ENCODE measurements at regions not wholly inside any gene's neighbourhood (a gene's known extent, or its start where the extent isn't known, plus 50 kb on each side); places are given as distances from the start of the nearest gene placed in this dataset.
"Not testable (repeated sequence)": the region's sequence is repeated elsewhere in the genome, so short reads cannot be mapped to it uniquely, and the experiment has no call there.

DNA sequence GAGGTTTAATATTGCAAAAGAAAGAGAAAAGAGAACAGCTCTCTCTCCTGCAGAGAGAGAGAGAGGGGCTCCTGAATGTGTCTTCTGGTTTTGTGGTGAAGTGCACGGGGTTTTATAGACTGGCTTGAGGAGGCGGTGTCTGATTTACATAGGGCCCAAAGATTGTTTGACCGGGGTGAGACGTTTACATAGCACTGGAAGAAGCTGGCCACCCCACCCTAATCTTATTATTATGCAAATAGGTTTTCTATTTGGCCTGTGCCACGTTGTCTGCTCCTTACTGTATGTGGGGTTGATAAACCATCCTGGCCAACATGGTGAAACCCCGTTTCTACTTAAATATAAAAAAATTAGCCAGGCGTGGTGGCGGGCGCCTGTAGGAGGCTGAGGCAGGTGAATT lies 268.6 kb downstream of the SV2B start:
- no peaks in the 10 kb centered on the region for H3K4me1 ChIP-seq
- H3K27ac ChIP-seq = no peak overlapping the region
- H3K27me3 ChIP-seq = no peaks in the 10 kb centered on the region
- H3K36me3 ChIP-seq = no peaks in the 10 kb centered on the region
- no peak for TF ChIP-seq POLR2A (IDR thresholded peaks at IDR 0.05)
- TF ChIP-seq CTCF (IDR thresholded peaks at IDR 0.05) = no peak
- TF ChIP-seq EP300 (IDR thresholded peaks at IDR 0.05) = no peak
- peaks cover 0 to 19% (median 2%) of the 10 kb centered on the region in 4 donors for H3K9me3 ChIP-seq
- H3K4me3 ChIP-seq = no peak overlapping the region
- 63 to 66% methylated on average over 9 of the region's 9 CpGs for WGBS, 2 donors
- DNase-seq (ENCODE audit: low spot score in 2 of 2) = no peak

DNA sequence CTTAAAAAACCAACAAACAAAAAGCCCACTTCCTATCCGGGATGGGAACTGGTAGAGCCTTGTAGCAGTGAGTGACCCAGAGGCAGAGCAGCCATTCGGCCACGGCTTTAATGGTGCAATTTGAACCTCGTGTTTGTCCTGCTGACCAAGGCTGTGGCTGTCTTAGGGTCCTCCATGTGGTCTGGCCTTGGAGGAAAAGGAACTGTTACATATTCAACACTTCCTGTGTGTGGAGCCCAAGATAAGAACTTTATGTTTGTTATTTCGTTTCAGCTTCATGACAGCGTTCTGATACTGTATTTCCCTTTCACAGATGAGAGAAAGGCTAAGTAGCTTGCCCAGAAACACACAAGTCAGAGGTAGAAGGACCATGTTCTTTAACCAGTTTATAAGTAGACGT lies 269.8 kb downstream of the SV2B start:
- H3K9me3 ChIP-seq = peaks cover 0 to 19% (median 2%) of the 10 kb centered on the region in 4 donors
- peaks cover 0 to 7% of the 10 kb centered on the region in 2 donors for H3K27me3 ChIP-seq
- no peak overlapping the region for H3K27ac ChIP-seq
- no peaks in the 10 kb centered on the region for H3K4me1 ChIP-seq
- TF ChIP-seq CTCF (IDR thresholded peaks at IDR 0.05) (no peak), POLR2A (IDR thresholded peaks at IDR 0.05) (no peak), EP300 (IDR thresholded peaks at IDR 0.05) (no peak)
- 60 to 69% methylated on average over 7 of the region's 7 CpGs for WGBS, 2 donors
- no peak overlapping the region for H3K4me3 ChIP-seq
- no peaks in the 10 kb centered on the region for H3K36me3 ChIP-seq
- DNase-seq (ENCODE audit: low spot score in 2 of 2) = no peak

DNA sequence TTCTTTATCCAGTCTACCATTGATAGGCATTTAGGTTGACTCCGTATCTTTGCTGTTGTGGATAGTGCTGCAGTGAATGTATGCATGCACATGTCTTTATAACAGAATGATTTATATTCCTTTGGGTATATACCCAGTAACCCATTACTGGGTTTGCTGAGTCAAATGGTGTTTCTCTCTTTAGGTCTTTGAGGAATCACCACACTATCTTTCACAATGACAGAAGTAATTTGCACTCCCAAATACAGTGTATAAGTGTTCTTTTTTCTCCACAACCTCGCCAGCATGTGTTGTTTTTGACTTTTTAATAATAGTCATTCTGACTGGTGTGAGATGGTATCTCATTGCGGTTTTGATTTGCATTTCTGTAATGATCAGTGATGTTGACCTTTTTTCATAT lies 271.3 kb downstream of the SV2B start:
- not testable (repeated sequence) for H3K27ac ChIP-seq; H3K27me3 ChIP-seq; H3K4me1 ChIP-seq; H3K36me3 ChIP-seq; H3K4me3 ChIP-seq; DNase-seq (ENCODE audit: low spot score in 2 of 2)
- H3K9me3 ChIP-seq = peaks cover 0 to 11% (median 2%) of the 10 kb centered on the region in 4 donors
- WGBS, 2 donors = 86 to 95% methylated on average over 3 of the region's 3 CpGs

DNA sequence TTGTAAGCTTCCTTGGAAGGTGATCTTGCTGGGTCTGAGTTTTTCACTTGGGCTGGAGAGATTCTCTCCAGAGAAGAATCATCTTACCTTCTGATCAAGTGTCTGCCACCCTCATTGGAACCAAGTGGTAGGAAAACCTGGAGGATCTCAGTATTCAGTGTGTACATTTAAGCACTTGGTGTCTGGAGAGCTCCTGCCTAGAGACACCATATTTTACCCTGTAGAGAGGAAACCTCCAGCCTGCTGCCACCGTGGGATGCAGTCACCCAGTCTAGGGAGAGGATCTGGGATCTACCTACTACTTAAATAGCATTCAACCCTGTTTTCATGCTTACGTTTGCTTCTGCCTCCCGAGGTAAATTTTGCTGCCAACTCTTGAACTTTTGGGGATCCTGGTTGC lies 274.3 kb downstream of the SV2B start:
- WGBS, 2 donors = 85 to 88% methylated on average over 3 of the region's 3 CpGs
- Histone ChIP-seq H3K4me1 (no peaks in the 10 kb centered on the region), H3K36me3 (no peaks in the 10 kb centered on the region), H3K27ac (no peak overlapping the region), H3K4me3 (no peak overlapping the region), H3K27me3 (peaks cover 0 to 7% of the 10 kb centered on the region in 2 donors), H3K9me3 (peaks cover 0 to 11% (median 2%) of the 10 kb centered on the region in 4 donors)
- TF ChIP-seq POLR2A (IDR thresholded peaks at IDR 0.05) (no peak), CTCF (IDR thresholded peaks at IDR 0.05) (no peak), EP300 (IDR thresholded peaks at IDR 0.05) (no peak)
- DNase-seq (ENCODE audit: low spot score in 2 of 2) = no peak

- WGBS, 2 donors = 59 to 69% methylated on average over 12 of the region's 12 CpGs
- no peak for TF ChIP-seq POLR2A (IDR thresholded peaks at IDR 0.05)
- TF ChIP-seq CTCF (IDR thresholded peaks at IDR 0.05) = no peak
- TF ChIP-seq EP300 (IDR thresholded peaks at IDR 0.05) = no peak
- peaks cover 0 to 7% of the 10 kb centered on the region in 2 donors for H3K27me3 ChIP-seq
Measured at GRCh38 chr15:91376038-91376437, 276.0 kb downstream of the SV2B start.

DNA sequence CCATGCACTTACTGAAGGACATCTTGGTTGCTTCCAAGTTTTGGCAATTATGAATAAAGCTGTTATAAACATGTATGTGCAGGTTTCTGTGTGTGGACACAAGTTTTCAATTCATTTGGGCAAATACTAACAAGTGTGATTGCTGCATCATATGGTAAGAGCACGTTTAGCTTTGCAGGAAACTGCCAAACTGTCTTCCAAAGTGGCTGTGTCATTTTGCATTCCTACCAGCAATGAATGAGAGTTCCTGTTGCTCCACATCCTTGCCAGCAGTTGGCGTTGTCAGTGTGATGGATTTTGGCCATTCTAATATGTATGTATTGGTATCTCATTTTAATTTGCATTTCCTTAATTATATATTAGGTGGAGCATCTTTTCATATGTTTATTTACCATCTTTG lies 280.1 kb downstream of the SV2B start:
- no peak overlapping the region for H3K4me3 ChIP-seq
- WGBS, 2 donors = 59 to 61% methylated on average over 2 of the region's 2 CpGs
- H3K9me3 ChIP-seq = peaks cover 0 to 7% (median 0%) of the 10 kb centered on the region in 4 donors
- no peaks in the 10 kb centered on the region for H3K27me3 ChIP-seq
- no peak overlapping the region for H3K27ac ChIP-seq
- no peaks in the 10 kb centered on the region for H3K4me1 ChIP-seq
- TF ChIP-seq EP300 (IDR thresholded peaks at IDR 0.05) (no peak), POLR2A (IDR thresholded peaks at IDR 0.05) (no peak)
- H3K36me3 ChIP-seq = no peaks in the 10 kb centered on the region
- DNase-seq (ENCODE audit: low spot score in 2 of 2) = no peak

More at GRCh38 chr15:91376038-91376437, 276.0 kb downstream of the SV2B start:
- no peaks in the 10 kb centered on the region for H3K4me1 ChIP-seq
- no peak overlapping the region for H3K27ac ChIP-seq
- H3K4me3 ChIP-seq = no peak overlapping the region
- no peak for DNase-seq (ENCODE audit: low spot score in 2 of 2)
- peaks cover 0 to 17% (median 2%) of the 10 kb centered on the region in 4 donors for H3K9me3 ChIP-seq
- no peaks in the 10 kb centered on the region for H3K36me3 ChIP-seq
